Sigmoid colon (tissue), 4 donors: ENCODE measurements at regions not wholly inside any gene's neighbourhood (a gene's known extent, or its start where the extent isn't known, plus 50 kb on each side); places are given as distances from the start of the nearest gene placed in this dataset.

Source experiments
- EP300 ChIP-seq, 4 donors: sonication (generic); formaldehyde crosslinking; IDR thresholded peaks; one replicate each; pipeline ENCODE4 v1.6.1; 2017; ENCODE audit warnings: antibody characterized with exemption in 4 of 4
- POLR2A ChIP-seq, 2 donors: fragments of 450-650 bp; IDR thresholded peaks; one replicate each; pipeline ENCODE4 v1.6.1; 2016; ENCODE audit warnings: antibody characterized with exemption in 2 of 2, mild to moderate bottlenecking in 2 of 2, moderate library complexity in 2 of 2
- POLR2AphosphoS5 ChIP-seq, 4 donors: sonication (generic); formaldehyde crosslinking; IDR thresholded peaks; one replicate each; pipeline ENCODE4 v1.6.1; 2017; ENCODE audit warnings: antibody characterized with exemption in 4 of 4
- TF ChIP-seq, protein P1 (sequence below), 4 experiments: fragments of 450-650 bp in 3 of 4; fragments of 200-600 bp in 1 of 4; IDR thresholded peaks; one replicate each; pipeline ENCODE4 v1.5.1; 2016 to 2019; ENCODE audit warnings: antibody characterized with exemption in 4 of 4, mild to moderate bottlenecking in 3 of 4, moderate library complexity in 2 of 4

DNA sequence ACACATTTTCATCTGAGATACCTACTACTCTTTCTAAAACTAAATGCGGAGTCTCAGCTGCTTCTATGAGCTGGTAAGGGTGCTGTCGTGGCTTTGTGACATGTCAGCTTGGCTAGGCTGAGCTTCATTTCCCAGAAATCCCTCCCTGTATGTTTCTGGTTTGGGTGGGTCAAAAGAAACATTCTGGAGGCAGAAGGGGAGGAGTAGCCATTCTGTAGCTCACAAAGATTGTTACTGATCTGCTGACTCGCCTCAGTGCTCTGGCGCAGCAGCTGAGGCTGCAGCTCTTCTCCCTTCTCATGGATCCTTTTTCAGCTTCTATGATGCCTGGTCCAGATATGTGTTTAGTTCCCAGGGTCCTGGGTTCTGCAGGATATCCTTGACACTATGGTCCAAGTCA, 114.7 kb downstream of the RAP2A start:
- TF ChIP-seq, protein P1, sequence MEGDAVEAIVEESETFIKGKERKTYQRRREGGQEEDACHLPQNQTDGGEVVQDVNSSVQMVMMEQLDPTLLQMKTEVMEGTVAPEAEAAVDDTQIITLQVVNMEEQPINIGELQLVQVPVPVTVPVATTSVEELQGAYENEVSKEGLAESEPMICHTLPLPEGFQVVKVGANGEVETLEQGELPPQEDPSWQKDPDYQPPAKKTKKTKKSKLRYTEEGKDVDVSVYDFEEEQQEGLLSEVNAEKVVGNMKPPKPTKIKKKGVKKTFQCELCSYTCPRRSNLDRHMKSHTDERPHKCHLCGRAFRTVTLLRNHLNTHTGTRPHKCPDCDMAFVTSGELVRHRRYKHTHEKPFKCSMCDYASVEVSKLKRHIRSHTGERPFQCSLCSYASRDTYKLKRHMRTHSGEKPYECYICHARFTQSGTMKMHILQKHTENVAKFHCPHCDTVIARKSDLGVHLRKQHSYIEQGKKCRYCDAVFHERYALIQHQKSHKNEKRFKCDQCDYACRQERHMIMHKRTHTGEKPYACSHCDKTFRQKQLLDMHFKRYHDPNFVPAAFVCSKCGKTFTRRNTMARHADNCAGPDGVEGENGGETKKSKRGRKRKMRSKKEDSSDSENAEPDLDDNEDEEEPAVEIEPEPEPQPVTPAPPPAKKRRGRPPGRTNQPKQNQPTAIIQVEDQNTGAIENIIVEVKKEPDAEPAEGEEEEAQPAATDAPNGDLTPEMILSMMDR (IDR thresholded peaks at IDR 0.05): no peak
- TF ChIP-seq POLR2A (IDR thresholded peaks at IDR 0.05): no peak
- no peak for TF ChIP-seq POLR2AphosphoS5 (IDR thresholded peaks at IDR 0.05)
- no peak for TF ChIP-seq EP300 (IDR thresholded peaks at IDR 0.05)
